Endodermal cell (in vitro differentiated cells): ENCODE measurements at regions not wholly inside any gene's neighbourhood (a gene's known extent, or its start where the extent isn't known, plus 50 kb on each side); places are given as distances from the start of the nearest gene placed in this dataset.

Source experiments
- DNase-seq: peaks from one replicate; pipeline ENCODE4 v3.0.0-alpha.2; 2017
- H3K27ac ChIP-seq: 2 replicates; pipeline ENCODE4 v1.5.1; 2013; ENCODE audit warnings: mild to moderate bottlenecking, low read depth, low read length, moderate library complexity
- H3K27me3 ChIP-seq: 2 replicates; pipeline ENCODE4 v1.6.1; 2013; ENCODE audit warnings: mild to moderate bottlenecking, low read length, moderate library complexity; ENCODE audit not compliant: insufficient read depth, control insufficient read depth, poor library complexity, severe bottlenecking
- H3K36me3 ChIP-seq: 2 replicates; pipeline ENCODE4 v1.7.0; 2013; ENCODE audit warnings: mild to moderate bottlenecking, low read length, moderate library complexity; ENCODE audit not compliant: control insufficient read depth, insufficient read depth
- H3K4me1 ChIP-seq: one replicate; pipeline ENCODE4 v1.7.0; 2013; ENCODE audit warnings: low read length; ENCODE audit not compliant: control insufficient read depth, insufficient read depth
- H3K4me3 ChIP-seq: 2 replicates; pipeline ENCODE4 v1.5.1; 2013; ENCODE audit warnings: mild to moderate bottlenecking, low read length, moderate library complexity
- H3K9ac ChIP-seq: 2 replicates; pipeline ENCODE4 v1.6.1; 2013; ENCODE audit warnings: mild to moderate bottlenecking, low read length, moderate library complexity; ENCODE audit not compliant: poor library complexity, severe bottlenecking; ENCODE audit errors: extremely low read depth
- H3K9me3 ChIP-seq: 2 replicates; pipeline ENCODE4 v1.6.1; 2013; ENCODE audit warnings: mild to moderate bottlenecking, low read length, moderate library complexity; ENCODE audit not compliant: control insufficient read depth
- H3K27ac Mint-ChIP-seq: 2 replicates; pipeline ENCODE4 v1.8.0; 2020; ENCODE audit warnings: mixed read lengths
- H3K27me3 Mint-ChIP-seq: 2 replicates; pipeline ENCODE4 v1.8.0; 2021; ENCODE audit warnings: mild to moderate bottlenecking, mixed read lengths; ENCODE audit not compliant: insufficient read depth
- H3K36me3 Mint-ChIP-seq: 2 replicates; pipeline ENCODE4 v1.8.0; 2020; ENCODE audit warnings: low read depth, mixed read lengths
- H3K4me1 Mint-ChIP-seq: 2 replicates; pipeline ENCODE4 v1.8.0; 2020; ENCODE audit warnings: mixed read lengths
- H3K4me3 Mint-ChIP-seq: 2 replicates; pipeline ENCODE4 v1.8.0; 2020; ENCODE audit warnings: mild to moderate bottlenecking, moderate library complexity, mixed read lengths
- H3K9me3 Mint-ChIP-seq: 2 replicates; pipeline ENCODE4 v1.8.0; 2020; ENCODE audit warnings: mild to moderate bottlenecking, mixed read lengths
- CTCF ChIP-seq: fragments of 200-600 bp; sonication (generic); conservative IDR thresholded peaks from 2 replicates; pipeline ENCODE4 v1.5.0; 2021; ENCODE audit warnings: antibody characterized with exemption, mild to moderate bottlenecking
- WGBS, 2 experiments: methylation state at CpG; one replicate each; pipeline versions ENCODE4 v1.1.5 to v1.1.7; 2013; ENCODE audit warnings: missing lambda C conversion rate in 2 of 2, mixed read lengths in 1 of 2; ENCODE audit not compliant: insufficient coverage in 1 of 2, insufficient read length in 1 of 2; 5-methylcytosine and 5-hydroxymethylcytosine counted together

- Mint-ChIP-seq H3K27me3 (no peaks in the 10 kb centered on the region), H3K9me3 (peaks cover 10% of the 10 kb centered on the region), H3K27ac (no peak overlapping the region), H3K36me3 (no peaks in the 10 kb centered on the region), H3K4me1 (peaks cover 6% of the 10 kb centered on the region), H3K4me3 (no peak overlapping the region)
- Histone ChIP-seq H3K27me3 (no peaks in the 10 kb centered on the region), H3K4me3 (no peak overlapping the region), H3K36me3 (no peaks in the 10 kb centered on the region), H3K27ac (no peak overlapping the region), H3K4me1 (peaks cover 3% of the 10 kb centered on the region), H3K9me3 (peaks cover 7% of the 10 kb centered on the region), H3K9ac (no peak overlapping the region)
- no peak for TF ChIP-seq CTCF
- WGBS, 2 experiments = 96% methylated on average over 2 of the region's 2 CpGs; no CpG with 5 or more reads in 1 of the 2 experiments
- DNase-seq = no peak
Measured at GRCh38 chr5:51644976-51645375, 261.7 kb downstream of the ISL1 start.

DNA sequence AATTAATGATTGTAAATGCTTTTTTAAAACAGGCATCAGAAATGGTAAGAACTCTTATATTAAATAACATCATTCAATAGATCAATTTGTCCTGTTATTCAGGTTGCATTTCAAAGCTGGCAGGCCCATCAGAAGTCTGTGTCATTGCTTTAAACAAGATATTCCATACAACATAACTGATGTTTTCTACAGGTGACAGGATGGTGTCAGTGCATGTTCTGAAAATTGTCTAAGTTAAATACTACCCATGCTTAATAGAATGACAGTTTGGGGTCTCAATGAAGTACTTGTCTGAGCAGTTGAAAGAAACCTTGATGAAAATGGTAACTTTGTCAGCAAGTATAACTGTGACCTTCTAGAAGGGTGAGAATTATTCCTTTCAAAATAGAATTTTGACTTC is 263.2 kb downstream of the ISL1 start:
- Histone ChIP-seq H3K9ac (no peak overlapping the region), H3K27me3 (no peaks in the 10 kb centered on the region), H3K36me3 (no peaks in the 10 kb centered on the region), H3K4me3 (no peak overlapping the region), H3K27ac (no peak overlapping the region), H3K9me3 (peaks cover 7% of the 10 kb centered on the region), H3K4me1 (peaks cover 6% of the 10 kb centered on the region)
- no peak for DNase-seq
- no peaks in the 10 kb centered on the region for H3K27me3 Mint-ChIP-seq
- peaks cover 15% of the 10 kb centered on the region for H3K4me1 Mint-ChIP-seq
- H3K27ac Mint-ChIP-seq = no peak overlapping the region
- H3K36me3 Mint-ChIP-seq = no peaks in the 10 kb centered on the region
- H3K9me3 Mint-ChIP-seq = peaks cover 6% of the 10 kb centered on the region
- no peak overlapping the region for H3K4me3 Mint-ChIP-seq
- TF ChIP-seq CTCF = no peak

DNA sequence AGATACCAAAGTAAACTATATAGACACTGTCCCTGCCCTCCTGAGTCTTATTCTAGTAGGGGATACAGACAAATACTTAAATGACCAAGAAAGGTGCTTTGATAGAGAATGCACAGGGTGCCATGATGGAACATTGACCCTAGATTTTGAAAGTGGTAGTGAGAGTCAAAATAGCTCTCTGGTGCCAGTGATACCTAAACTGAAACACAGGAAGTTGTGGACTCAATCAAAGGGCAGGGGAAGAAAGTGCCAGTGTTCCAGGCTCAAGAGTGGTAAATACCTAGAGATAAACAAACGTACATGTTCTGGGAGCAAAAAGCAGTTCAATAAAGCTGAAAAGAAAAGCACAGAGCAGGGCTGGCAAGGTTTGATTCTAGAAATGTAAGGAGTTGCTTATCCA is 267.6 kb downstream of the ISL1 start:
- H3K4me3 Mint-ChIP-seq = no peak overlapping the region
- no peak overlapping the region for H3K27ac Mint-ChIP-seq
- Histone ChIP-seq H3K27ac (no peak overlapping the region), H3K36me3 (no peaks in the 10 kb centered on the region), H3K4me3 (no peak overlapping the region), H3K4me1 (peaks cover 6% of the 10 kb centered on the region), H3K9ac (no peak overlapping the region), H3K9me3 (peaks cover 7% of the 10 kb centered on the region), H3K27me3 (no peaks in the 10 kb centered on the region)
- H3K4me1 Mint-ChIP-seq = peaks cover 19% of the 10 kb centered on the region
- H3K9me3 Mint-ChIP-seq = no peaks in the 10 kb centered on the region
- TF ChIP-seq CTCF = no peak
- H3K27me3 Mint-ChIP-seq = no peaks in the 10 kb centered on the region
- 90% methylated on average over 1 of the region's 1 CpG for WGBS, 2 experiments
- H3K36me3 Mint-ChIP-seq = no peaks in the 10 kb centered on the region
- no peak for DNase-seq
